GM12864 (cell line): ENCODE measurements at regions not wholly inside any gene's neighbourhood (a gene's known extent, or its start where the extent isn't known, plus 50 kb on each side); places are given as distances from the start of the nearest gene placed in this dataset.

ENCODE experiments used
- DNase-seq: peaks from one replicate; pipeline ENCODE4 v3.0.0-alpha.2; 2011; ENCODE audit warnings: low read depth
- H3K4me3 ChIP-seq: 2 replicates; pipeline ENCODE4 v1.5.1; 2011; ENCODE audit warnings: mild to moderate bottlenecking, low read depth, low read length, control low read depth
- CTCF ChIP-seq: IDR thresholded peaks from 2 replicates; pipeline ENCODE4 v1.5.1; 2011; ENCODE audit warnings: low read depth, mild to moderate bottlenecking, moderate library complexity, low read length, control low read depth, inconsistent platforms; ENCODE audit errors: missing control alignments

DNA sequence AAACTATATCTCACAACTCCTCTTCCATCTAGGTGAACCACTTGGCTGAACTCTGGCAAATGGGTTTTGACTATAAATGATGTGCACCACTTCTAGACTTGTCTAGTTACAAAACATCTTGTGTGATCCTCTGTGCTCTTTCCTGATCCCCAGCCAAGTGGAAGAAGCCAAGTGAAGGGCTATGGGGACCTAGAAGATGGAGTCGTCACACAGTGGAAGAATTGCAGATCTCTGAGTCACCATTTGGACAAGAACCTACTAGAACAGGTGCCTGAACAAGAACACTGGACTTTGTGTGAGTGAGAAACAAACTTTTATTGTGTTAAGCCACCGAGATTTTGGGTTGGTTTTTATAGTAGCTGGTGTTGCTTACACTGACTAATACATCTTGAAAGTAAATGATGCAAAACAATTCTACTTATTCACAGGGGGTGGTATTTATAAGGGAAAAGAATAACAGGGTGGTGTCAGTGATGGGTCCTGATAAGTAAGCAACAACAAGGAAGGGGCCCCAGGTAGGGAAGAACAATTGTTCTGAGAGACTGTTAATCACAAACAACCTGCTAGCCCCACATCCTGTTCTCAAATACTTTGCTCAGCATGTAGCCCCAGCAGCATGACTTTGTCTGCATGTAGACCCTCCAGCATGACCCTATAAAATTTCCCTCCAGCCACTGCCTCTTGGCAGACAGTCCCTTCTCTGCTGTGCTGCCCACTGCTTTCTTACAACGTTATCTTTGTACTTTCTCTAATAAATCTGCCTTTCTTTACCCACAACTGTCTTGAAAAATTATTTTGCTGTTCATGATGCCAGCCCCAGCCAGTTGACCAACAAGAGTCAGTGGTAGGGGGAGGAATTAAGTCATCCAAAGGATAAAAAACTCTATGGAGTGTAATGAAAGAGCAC lies 280.7 kb upstream of the PLET1 start:
- no peak for DNase-seq
- H3K4me3 ChIP-seq, result no peak overlapping the region
- no peak for TF ChIP-seq CTCF

DNA sequence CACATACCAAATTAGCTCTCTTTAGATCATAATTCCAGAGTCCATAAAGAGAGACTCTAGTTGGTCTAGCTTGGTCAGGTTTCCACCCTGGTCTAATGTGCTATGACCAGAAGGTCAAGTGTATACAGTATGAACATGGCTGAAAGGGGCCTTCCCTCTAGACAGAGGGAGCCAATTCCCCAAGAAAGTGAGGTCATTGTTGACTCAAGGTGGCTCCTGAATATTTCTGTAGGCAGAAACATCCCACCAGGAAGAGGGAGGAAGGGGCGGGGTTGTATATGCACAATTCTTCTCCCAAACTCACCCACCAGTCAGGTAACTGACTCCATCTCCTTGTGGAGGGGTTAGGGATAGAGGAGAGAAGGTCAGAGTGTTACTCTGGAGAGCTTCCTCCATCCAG lies 281.8 kb upstream of the PLET1 start:
- H3K4me3 ChIP-seq, result no peak overlapping the region
- no peak for TF ChIP-seq CTCF
- no peak for DNase-seq

- DNase-seq, result no peak
- TF ChIP-seq CTCF, result no peak
- no peak overlapping the region for H3K4me3 ChIP-seq
Measured at GRCh38 chr11:112543390-112543789, 282.7 kb upstream of the PLET1 start.

GRCh38 chr11:112548641-112549040 lies 288.0 kb upstream of the PLET1 start:
- TF ChIP-seq CTCF, result no peak

GRCh38 chr11:112553205-112553731 lies 292.6 kb upstream of the PLET1 start:
- no peak for DNase-seq
- no peak overlapping the region for H3K4me3 ChIP-seq
- no peak for TF ChIP-seq CTCF

More at GRCh38 chr11:112548641-112549040, 288.0 kb upstream of the PLET1 start:
- no peak overlapping the region for H3K4me3 ChIP-seq
- no peak for DNase-seq

DNA sequence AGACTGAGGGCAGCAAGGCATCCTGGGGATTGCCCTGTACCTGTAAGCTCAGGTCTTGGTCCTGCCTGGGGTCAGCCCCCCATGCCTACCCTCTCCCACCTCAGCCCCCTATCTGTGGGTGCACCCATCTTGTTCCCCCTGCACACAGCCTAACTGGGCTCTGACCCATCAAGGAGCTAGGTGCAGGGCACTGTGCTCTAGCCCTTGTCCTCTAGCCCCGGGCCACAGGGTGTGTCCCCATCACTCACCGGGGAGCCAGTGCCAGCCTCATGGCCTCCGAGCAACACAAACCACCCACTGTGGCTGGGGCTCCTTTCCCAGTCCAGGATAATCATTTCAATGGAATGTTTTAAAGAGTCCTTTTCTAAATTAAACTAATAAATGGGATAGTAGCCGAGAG lies 293.9 kb upstream of the PLET1 start:
- no peak overlapping the region for H3K4me3 ChIP-seq
- TF ChIP-seq CTCF, result no peak
- DNase-seq, result no peak
